ENCODE measurements at regions not wholly inside any gene's neighbourhood (a gene's known extent, or its start where the extent isn't known, plus 50 kb on each side); places are given as distances from the start of the nearest gene placed in this dataset.

GRCh38 chr5:133839721-133840120 lies 128.7 kb downstream of the C5orf15 start:
- Histone ChIP-seq H3K4me2 (ENCODE audit: insufficient read depth, low read length, poor library complexity, severe bottlenecking) (no peak overlapping the region), H4K91ac (ENCODE audit: low read depth, low read length, poor library complexity) (no peak overlapping the region), H2BK12ac (ENCODE audit: low read length) (no peak overlapping the region), H3K14ac (ENCODE audit: low read length) (no peak overlapping the region), H2BK5ac (ENCODE audit: low read length) (no peak overlapping the region), H4K8ac (ENCODE audit: low read depth, low read length) (no peak overlapping the region), H2AFZ (ENCODE audit: low read length) (no peak overlapping the region), H3K36me3 (replicated peaks in 1 of 2; ENCODE audit: control insufficient read depth in 2 of 2, insufficient read depth in 2 of 2, low read length in 2 of 2) (no peaks in the 10 kb centered on the region), H2BK120ac (ENCODE audit: low read depth, low read length) (no peak overlapping the region), H3K9ac (ENCODE audit: low read depth, low read length, poor library complexity) (no peak overlapping the region), H2AK5ac (ENCODE audit: low read depth, low read length) (no peak overlapping the region), H3K4me1 (ENCODE audit: control insufficient read depth in 2 of 2, insufficient read depth in 1 of 2, low read depth in 1 of 2, low read length in 2 of 2) (peaks cover 0 to 2% of the 10 kb centered on the region in 2 donors), H3K27me3 (ENCODE audit: control insufficient read depth in 3 of 3, insufficient read depth in 3 of 3, low read depth in 1 of 3, low read length in 3 of 3) (no peaks in the 10 kb centered on the region), H3K79me1 (ENCODE audit: low read depth, low read length) (no peaks in the 10 kb centered on the region), H3K18ac (ENCODE audit: low read length) (no peak overlapping the region), H2BK15ac (ENCODE audit: low read length) (no peak overlapping the region), H3K9me3 (replicated peaks in 1 of 2; ENCODE audit: control insufficient read depth in 2 of 2, insufficient read depth in 1 of 2, low read depth in 1 of 2, low read length in 2 of 2) (no peaks in the 10 kb centered on the region), H3K27ac (replicated peaks; ENCODE audit: low read length) (no peak overlapping the region), H3K4ac (ENCODE audit: low read length) (no peak overlapping the region), H3K4me3 (ENCODE audit: low read length in 2 of 2) (no peak overlapping the region), H3K23ac (ENCODE audit: low read depth, low read length, poor library complexity) (no peak overlapping the region)
- no CpG with 5 or more reads among the region's 3 CpGs for WGBS, 2 donors (ENCODE audit: extremely low coverage in 2 of 2, insufficient read length in 2 of 2, insufficient replicate concordance in 1 of 2)
- DNase-seq (ENCODE audit: low spot score): no peak

DNA sequence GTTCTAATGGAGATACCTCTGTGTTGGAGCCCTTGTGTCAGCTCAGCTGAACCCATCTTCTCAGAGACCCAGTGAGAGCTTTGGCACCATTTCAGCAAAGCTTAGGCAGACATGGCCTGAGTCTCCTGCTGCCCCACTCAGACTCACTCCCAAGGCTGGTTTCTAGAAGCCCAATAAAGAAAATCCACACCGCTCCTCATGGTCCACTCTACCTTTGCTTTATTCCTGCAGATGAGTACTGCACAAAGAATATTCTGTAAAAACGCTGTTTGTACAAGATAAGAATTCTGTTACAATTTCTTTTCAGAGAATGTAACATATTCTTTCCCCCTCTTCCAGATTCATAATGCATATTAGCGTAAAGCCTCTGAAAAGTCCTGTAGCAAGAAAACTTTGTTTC lies 129.3 kb downstream of the C5orf15 start:
- no peaks in the 10 kb centered on the region for H3K36me3 ChIP-seq (replicated peaks in 1 of 2; ENCODE audit: control insufficient read depth in 2 of 2, insufficient read depth in 2 of 2, low read length in 2 of 2)
- H4K91ac ChIP-seq (ENCODE audit: low read depth, low read length, poor library complexity): no peak overlapping the region
- no peak overlapping the region for H3K4me3 ChIP-seq (ENCODE audit: low read length in 2 of 2)
- no CpG with 5 or more reads among the region's 3 CpGs for WGBS, 2 donors (ENCODE audit: extremely low coverage in 2 of 2, insufficient read length in 2 of 2, insufficient replicate concordance in 1 of 2)
- no peak overlapping the region for H3K4me2 ChIP-seq (ENCODE audit: insufficient read depth, low read length, poor library complexity, severe bottlenecking)
- no peaks in the 10 kb centered on the region for H3K9me3 ChIP-seq (replicated peaks in 1 of 2; ENCODE audit: control insufficient read depth in 2 of 2, insufficient read depth in 1 of 2, low read depth in 1 of 2, low read length in 2 of 2)
- H2AK5ac ChIP-seq (ENCODE audit: low read depth, low read length): no peak overlapping the region
- H2BK5ac ChIP-seq (ENCODE audit: low read length): no peak overlapping the region
- H3K4ac ChIP-seq (ENCODE audit: low read length): no peak overlapping the region
- H3K14ac ChIP-seq (ENCODE audit: low read length): no peak overlapping the region
- H2BK15ac ChIP-seq (ENCODE audit: low read length): no peak overlapping the region
- no peaks in the 10 kb centered on the region for H3K27me3 ChIP-seq (ENCODE audit: control insufficient read depth in 3 of 3, insufficient read depth in 3 of 3, low read depth in 1 of 3, low read length in 3 of 3)
- no peak overlapping the region for H2BK120ac ChIP-seq (ENCODE audit: low read depth, low read length)
- no peak overlapping the region for H2BK12ac ChIP-seq (ENCODE audit: low read length)
- H3K23ac ChIP-seq (ENCODE audit: low read depth, low read length, poor library complexity): no peak overlapping the region
- H3K9ac ChIP-seq (ENCODE audit: low read depth, low read length, poor library complexity): no peak overlapping the region
- no peak overlapping the region for H4K8ac ChIP-seq (ENCODE audit: low read depth, low read length)
- peaks cover 0 to 2% of the 10 kb centered on the region in 2 donors for H3K4me1 ChIP-seq (ENCODE audit: control insufficient read depth in 2 of 2, insufficient read depth in 1 of 2, low read depth in 1 of 2, low read length in 2 of 2)
- H3K79me1 ChIP-seq (ENCODE audit: low read depth, low read length): no peaks in the 10 kb centered on the region
- H2AFZ ChIP-seq (ENCODE audit: low read length): no peak overlapping the region
- H3K18ac ChIP-seq (ENCODE audit: low read length): no peak overlapping the region
- H3K27ac ChIP-seq (replicated peaks; ENCODE audit: low read length): no peak overlapping the region
- DNase-seq (ENCODE audit: low spot score): no peak

DNA sequence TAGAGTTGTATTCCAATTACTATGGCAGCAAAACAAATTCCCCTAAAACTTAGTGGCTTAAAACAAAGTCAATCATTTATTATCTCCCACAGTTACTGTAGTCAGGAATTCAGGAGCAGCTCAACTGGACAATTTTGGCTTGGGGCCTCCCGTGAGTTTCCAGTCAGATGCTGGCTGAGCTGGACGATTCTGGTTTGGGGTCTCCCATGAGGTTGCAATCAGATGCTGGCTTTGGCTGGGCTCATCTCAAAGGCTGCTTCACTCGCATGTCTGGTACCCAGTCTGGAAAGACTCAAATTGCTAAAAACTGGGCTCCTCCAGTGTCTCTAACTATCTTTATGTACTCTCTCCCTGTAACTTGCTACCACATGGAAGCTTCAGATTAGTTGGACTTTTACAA lies 130.1 kb downstream of the C5orf15 start:
- Histone ChIP-seq H2AK5ac (ENCODE audit: low read depth, low read length) (no peak overlapping the region), H3K79me1 (ENCODE audit: low read depth, low read length) (no peaks in the 10 kb centered on the region), H4K8ac (ENCODE audit: low read depth, low read length) (no peak overlapping the region), H2BK15ac (ENCODE audit: low read length) (no peak overlapping the region), H2BK5ac (ENCODE audit: low read length) (no peak overlapping the region), H2BK12ac (ENCODE audit: low read length) (no peak overlapping the region), H3K18ac (ENCODE audit: low read length) (no peak overlapping the region), H3K9ac (ENCODE audit: low read depth, low read length, poor library complexity) (no peak overlapping the region), H2AFZ (ENCODE audit: low read length) (no peak overlapping the region), H4K91ac (ENCODE audit: low read depth, low read length, poor library complexity) (no peak overlapping the region), H3K36me3 (replicated peaks in 1 of 2; ENCODE audit: control insufficient read depth in 2 of 2, insufficient read depth in 2 of 2, low read length in 2 of 2) (no peaks in the 10 kb centered on the region), H3K14ac (ENCODE audit: low read length) (no peak overlapping the region), H3K4me2 (ENCODE audit: insufficient read depth, low read length, poor library complexity, severe bottlenecking) (no peak overlapping the region), H3K4ac (ENCODE audit: low read length) (no peak overlapping the region), H3K27ac (replicated peaks; ENCODE audit: low read length) (no peak overlapping the region), H2BK120ac (ENCODE audit: low read depth, low read length) (no peak overlapping the region), H3K9me3 (replicated peaks in 1 of 2; ENCODE audit: control insufficient read depth in 2 of 2, insufficient read depth in 1 of 2, low read depth in 1 of 2, low read length in 2 of 2) (no peaks in the 10 kb centered on the region), H3K4me1 (ENCODE audit: control insufficient read depth in 2 of 2, insufficient read depth in 1 of 2, low read depth in 1 of 2, low read length in 2 of 2) (no peaks in the 10 kb centered on the region), H3K27me3 (ENCODE audit: control insufficient read depth in 3 of 3, insufficient read depth in 3 of 3, low read depth in 1 of 3, low read length in 3 of 3) (no peaks in the 10 kb centered on the region), H3K4me3 (ENCODE audit: low read length in 2 of 2) (no peak overlapping the region), H3K23ac (ENCODE audit: low read depth, low read length, poor library complexity) (no peak overlapping the region)
- WGBS, 2 donors (ENCODE audit: extremely low coverage in 2 of 2, insufficient read length in 2 of 2, insufficient replicate concordance in 1 of 2): no CpG with 5 or more reads among the region's 3 CpGs
- DNase-seq (ENCODE audit: low spot score): no peak

DNA sequence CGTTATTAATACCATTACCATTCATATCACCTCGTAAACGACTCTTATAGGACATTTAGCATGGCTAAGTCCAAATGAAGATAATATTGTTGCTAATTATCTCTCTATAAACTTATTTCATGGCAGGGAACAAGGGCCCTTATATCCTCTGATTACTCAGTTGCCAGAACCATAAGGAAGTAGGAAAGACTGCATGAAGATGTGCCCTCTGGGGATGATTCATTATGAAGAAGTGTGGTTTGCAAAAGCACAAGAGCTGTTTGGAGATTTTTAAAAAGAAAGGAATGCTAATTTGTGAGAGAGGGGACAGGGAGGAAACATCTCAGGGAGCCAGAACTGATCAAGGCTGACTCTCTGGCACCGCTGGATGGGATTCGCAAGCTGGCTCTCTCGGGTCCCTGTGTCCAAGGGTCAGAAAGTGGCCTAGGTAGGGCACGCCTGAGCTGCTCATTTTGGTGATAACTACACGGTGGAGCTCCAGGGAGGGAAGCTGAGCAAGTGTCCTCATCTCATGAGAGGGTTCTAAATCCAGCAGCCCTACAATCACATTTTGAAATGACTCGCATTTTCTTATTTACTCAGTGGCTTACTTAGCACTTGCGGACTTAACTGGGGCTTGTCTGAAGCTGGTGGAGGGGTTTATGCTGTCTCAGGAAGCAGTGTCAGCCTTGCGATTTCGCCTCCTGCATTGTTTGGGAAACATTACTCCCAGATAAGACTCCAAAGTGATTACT lies 136.8 kb downstream of the C5orf15 start:
- DNase-seq (ENCODE audit: low spot score): no peak
- H3K4me3 ChIP-seq (ENCODE audit: low read length in 2 of 2): no peak overlapping the region
- H2AFZ ChIP-seq (ENCODE audit: low read length): no peak overlapping the region
- peak overlapping the region; percentile 45 for H3K18ac ChIP-seq (ENCODE audit: low read length)
- no peak overlapping the region for H2BK5ac ChIP-seq (ENCODE audit: low read length)
- no peaks in the 10 kb centered on the region for H3K79me1 ChIP-seq (ENCODE audit: low read depth, low read length)
- H2BK15ac ChIP-seq (ENCODE audit: low read length): no peak overlapping the region
- H4K91ac ChIP-seq (ENCODE audit: low read depth, low read length, poor library complexity): no peak overlapping the region
- no peaks in the 10 kb centered on the region for H3K9me3 ChIP-seq (replicated peaks in 1 of 2; ENCODE audit: control insufficient read depth in 2 of 2, insufficient read depth in 1 of 2, low read depth in 1 of 2, low read length in 2 of 2)
- H3K36me3 ChIP-seq (replicated peaks in 1 of 2; ENCODE audit: control insufficient read depth in 2 of 2, insufficient read depth in 2 of 2, low read length in 2 of 2): no peaks in the 10 kb centered on the region
- H3K23ac ChIP-seq (ENCODE audit: low read depth, low read length, poor library complexity): no peak overlapping the region
- no CpG with 5 or more reads among the region's 12 CpGs for WGBS, 2 donors (ENCODE audit: extremely low coverage in 2 of 2, insufficient read length in 2 of 2, insufficient replicate concordance in 1 of 2)
- no peak overlapping the region for H2AK5ac ChIP-seq (ENCODE audit: low read depth, low read length)
- H3K4me1 ChIP-seq (ENCODE audit: control insufficient read depth in 2 of 2, insufficient read depth in 1 of 2, low read depth in 1 of 2, low read length in 2 of 2): peaks cover 0 to 1% of the 10 kb centered on the region in 2 donors
- no peak overlapping the region for H3K4ac ChIP-seq (ENCODE audit: low read length)
- H3K27me3 ChIP-seq (ENCODE audit: control insufficient read depth in 3 of 3, insufficient read depth in 3 of 3, low read depth in 1 of 3, low read length in 3 of 3): peaks cover 0 to 4% (median 0%) of the 10 kb centered on the region in 3 experiments
- H3K27ac ChIP-seq (replicated peaks; ENCODE audit: low read length): no peak overlapping the region
- H2BK120ac ChIP-seq (ENCODE audit: low read depth, low read length): no peak overlapping the region
- H3K9ac ChIP-seq (ENCODE audit: low read depth, low read length, poor library complexity): no peak overlapping the region
- no peak overlapping the region for H4K8ac ChIP-seq (ENCODE audit: low read depth, low read length)
- no peak overlapping the region for H2BK12ac ChIP-seq (ENCODE audit: low read length)
- H3K4me2 ChIP-seq (ENCODE audit: insufficient read depth, low read length, poor library complexity, severe bottlenecking): no peak overlapping the region
- H3K14ac ChIP-seq (ENCODE audit: low read length): no peak overlapping the region
